ENCODE measurements at regions not wholly inside any gene's neighbourhood (a gene's known extent, or its start where the extent isn't known, plus 50 kb on each side); places are given as distances from the start of the nearest gene placed in this dataset.

GRCh38 chr10:86603256-86603655 lies 51.1 kb upstream of the OPN4 start:
- H3K4me3 ChIP-seq, result no peak overlapping the region
- H3K27ac ChIP-seq, result peak overlapping the region; percentile 2 to 60 (median 52)
- H3K27me3 ChIP-seq, result no peaks in the 10 kb centered on the region
- TF ChIP-seq POLR2AphosphoS5 (IDR thresholded peaks at IDR 0.05), result peak in 1 of 3 donors; percentile 64
- TF ChIP-seq POLR2A (IDR thresholded peaks at IDR 0.05), result no peak
- peaks cover 6 to 35% (median 17%) of the 10 kb centered on the region in 4 donors for H3K4me1 ChIP-seq
- intact Hi-C loops (cut with DNase I; ENCODE audit: low total_unique reads), result no loop called here
- DNase-seq, result peak in 1 of 2 donors; percentile 38
- no peaks in the 10 kb centered on the region for H3K36me3 ChIP-seq
- WGBS, 5 donors, result 30 to 57% (median 32%) methylated on average over 4 of the region's 4 CpGs
- peaks cover 0 to 13% (median 0%) of the 10 kb centered on the region in 4 donors for H3K9me3 ChIP-seq
